Spleen (tissue), 11 donors: ENCODE measurements at regions not wholly inside any gene's neighbourhood (a gene's known extent, or its start where the extent isn't known, plus 50 kb on each side); places are given as distances from the start of the nearest gene placed in this dataset.

ENCODE experiments used
- DNase-seq: peaks from one replicate; pipeline ENCODE4 v3.0.0-alpha.2; 2020
- H3K27ac ChIP-seq, 8 donors: fragments of 200-600 bp; sonication (generic) in 7 of 8; 1 replicate in 4 of 8; 2 replicates in 4 of 8; pipeline versions ENCODE4 v1.5.0 to v1.8.0; 2016 to 2021; ENCODE audit warnings: inconsistent platforms in 4 of 8, mild to moderate bottlenecking in 4 of 8, moderate library complexity in 1 of 8
- H3K27me3 ChIP-seq, 7 donors: fragments of 200-600 bp; sonication (generic) in 6 of 7; replicated peaks in 1 of 7; 1 replicate in 4 of 7; 2 replicates in 3 of 7; pipeline versions ENCODE4 v1.5.0 to v1.8.0; 2016 to 2021; ENCODE audit warnings: inconsistent platforms in 3 of 7, mild to moderate bottlenecking in 1 of 7
- H3K36me3 ChIP-seq, 6 donors: fragments of 200-600 bp; sonication (generic) in 5 of 6; 1 replicate in 4 of 6; 2 replicates in 2 of 6; pipeline versions ENCODE4 v1.5.0 to v1.8.0; 2016 to 2021; ENCODE audit warnings: inconsistent platforms in 2 of 6
- H3K4me1 ChIP-seq, 6 donors: fragments of 200-600 bp; sonication (generic) in 5 of 6; 1 replicate in 3 of 6; 2 replicates in 3 of 6; pipeline versions ENCODE4 v1.5.0 to v1.8.0; 2016 to 2021; ENCODE audit warnings: inconsistent platforms in 3 of 6
- H3K4me3 ChIP-seq, 8 donors: fragments of 200-600 bp; sonication (generic) in 7 of 8; 1 replicate in 4 of 8; 2 replicates in 4 of 8; pipeline versions ENCODE4 v1.5.0 to v1.8.0; 2016 to 2021; ENCODE audit warnings: inconsistent platforms in 4 of 8, mild to moderate bottlenecking in 4 of 8, moderate library complexity in 2 of 8
- H3K9me3 ChIP-seq, 8 donors: fragments of 200-600 bp; sonication (generic) in 7 of 8; 1 replicate in 4 of 8; 2 replicates in 4 of 8; pipeline versions ENCODE4 v1.5.0 to v1.8.0; 2016 to 2021; ENCODE audit warnings: inconsistent platforms in 4 of 8
- CTCF ChIP-seq, 11 experiments: fragments of 200-600 bp in 7 of 11; fragments of 450-650 bp in 4 of 11; sonication (generic) in 4 of 11; IDR thresholded peaks in 8 of 11; conservative IDR thresholded peaks in 3 of 11; 1 replicate in 7 of 11; 2 replicates in 4 of 11; pipeline versions ENCODE4 v1.4.0 to v1.8.0; 2016 to 2021; ENCODE audit warnings: antibody characterized with exemption in 11 of 11, inconsistent platforms in 4 of 11, mild to moderate bottlenecking in 1 of 11
- POLR2A ChIP-seq, 3 donors: fragments of 450-650 bp; IDR thresholded peaks; one replicate each; pipeline ENCODE4 v1.5.1; 2017; ENCODE audit warnings: antibody characterized with exemption in 3 of 3, mild to moderate bottlenecking in 1 of 3
- POLR2AphosphoS5 ChIP-seq, 3 donors: sonication (generic); formaldehyde crosslinking; IDR thresholded peaks; one replicate each; pipeline ENCODE4 v1.5.1; 2017; ENCODE audit warnings: antibody characterized with exemption in 3 of 3
- WGBS, 5 donors: extraction: QIAGEN DNeasy Blood & Tissue Kit in 3 of 5; methylation state at CpG; one replicate each; pipeline versions ENCODE4 v1.1.5 to v1.1.7; 2013 to 2018; 5-methylcytosine and 5-hydroxymethylcytosine counted together
- intact Hi-C: fragments of 100-400 bp; cut with DNase I; formaldehyde crosslinking; loops from one replicate; pipeline ENCODE4 v1.15.0; 2023; ENCODE audit warnings: low total_unique reads
- donor health status: healthy with polysubstance abuse.
- donor health status: DM: no; HTN: no; CAD: no; lungs with moderate emphysema.
- donor health status: DM: no; HTN: no; CAD: no.
- donor health status: Bipolar disorder and iron deficiency.
- donor health status: healthy.
- donor health status: DM: no; HTN: no; CAD: no.
- donor health status: DM: yes; HTN: yes; CAD: no.

- Histone ChIP-seq H3K27ac (no peak overlapping the region), H3K9me3 (peaks cover 0 to 13% (median 0%) of the 10 kb centered on the region in 8 donors), H3K4me1 (no peaks in the 10 kb centered on the region), H3K4me3 (no peak overlapping the region), H3K27me3 (no peaks in the 10 kb centered on the region), H3K36me3 (no peaks in the 10 kb centered on the region)
- TF ChIP-seq CTCF (IDR thresholded peaks at IDR 0.05 in 8 of 11, conservative IDR thresholded peaks at IDR 0.05 in 3 of 11) (no peak), POLR2AphosphoS5 (IDR thresholded peaks at IDR 0.05) (no peak), POLR2A (IDR thresholded peaks at IDR 0.05) (no peak)
- no peak for DNase-seq
- intact Hi-C loops = no loop called here
- 32 to 38% (median 37%) methylated on average over 5 of the region's 5 CpGs for WGBS, 5 donors
Measured at GRCh38 chr2:185628985-185629384, 109.6 kb upstream of the FSIP2 start.

- Histone ChIP-seq H3K4me3 (no peak overlapping the region), H3K27ac (no peak overlapping the region), H3K9me3 (peaks cover 0 to 10% (median 0%) of the 10 kb centered on the region in 8 donors), H3K36me3 (no peaks in the 10 kb centered on the region), H3K4me1 (no peaks in the 10 kb centered on the region), H3K27me3 (no peaks in the 10 kb centered on the region)
- no peak for DNase-seq
- TF ChIP-seq CTCF (IDR thresholded peaks at IDR 0.05 in 8 of 11, conservative IDR thresholded peaks at IDR 0.05 in 3 of 11) (no peak), POLR2AphosphoS5 (IDR thresholded peaks at IDR 0.05) (no peak), POLR2A (IDR thresholded peaks at IDR 0.05) (no peak)
- intact Hi-C loops = no loop called here
- WGBS, 5 donors = 69 to 89% (median 76%) methylated on average over 2 of the region's 2 CpGs
Measured at GRCh38 chr2:185633621-185634020, 105.0 kb upstream of the FSIP2 start.

- WGBS, 5 donors = 43 to 55% (median 45%) methylated on average over 3 of the region's 3 CpGs
- Histone ChIP-seq H3K27me3 (no peaks in the 10 kb centered on the region), H3K9me3 (no peaks in the 10 kb centered on the region), H3K4me1 (no peaks in the 10 kb centered on the region), H3K4me3 (no peak overlapping the region), H3K36me3 (no peaks in the 10 kb centered on the region), H3K27ac (no peak overlapping the region)
- TF ChIP-seq CTCF (IDR thresholded peaks at IDR 0.05 in 8 of 11, conservative IDR thresholded peaks at IDR 0.05 in 3 of 11) = no peak
- TF ChIP-seq POLR2A (IDR thresholded peaks at IDR 0.05) = no peak
- TF ChIP-seq POLR2AphosphoS5 (IDR thresholded peaks at IDR 0.05) = no peak
- intact Hi-C loops = no loop called here
- DNase-seq = no peak
Measured at GRCh38 chr2:185638771-185639170, 99.8 kb upstream of the FSIP2 start.

- H3K4me1 ChIP-seq = no peaks in the 10 kb centered on the region
- TF ChIP-seq POLR2A (IDR thresholded peaks at IDR 0.05) = no peak
- no peak for TF ChIP-seq CTCF (IDR thresholded peaks at IDR 0.05 in 8 of 11, conservative IDR thresholded peaks at IDR 0.05 in 3 of 11)
- WGBS, 5 donors = 78 to 81% (median 79%) methylated on average over 1 of the region's 1 CpG
- intact Hi-C loops = no loop called here
- DNase-seq = no peak
- H3K4me3 ChIP-seq = no peak overlapping the region
- no peaks in the 10 kb centered on the region for H3K36me3 ChIP-seq
- no peak overlapping the region for H3K27ac ChIP-seq
- no peaks in the 10 kb centered on the region for H3K9me3 ChIP-seq
- H3K27me3 ChIP-seq = no peaks in the 10 kb centered on the region
Measured at GRCh38 chr2:185640588-185640987, 98.0 kb upstream of the FSIP2 start.
